ENCODE measurements at regions not wholly inside any gene's neighbourhood (a gene's known extent, or its start where the extent isn't known, plus 50 kb on each side); places are given as distances from the start of the nearest gene placed in this dataset.
"Not testable (repeated sequence)": the region's sequence is repeated elsewhere in the genome, so short reads cannot be mapped to it uniquely, and the experiment has no call there.

GRCh38 chrX:41009850-41010846 is 75.1 kb upstream of the USP9X start:
- no peak for DNase-seq

- no peak for DNase-seq
Observed at GRCh38 chrX:41014776-41015360, 70.4 kb upstream of the USP9X start.

GRCh38 chrX:41017785-41018184 is 67.5 kb upstream of the USP9X start:
- not testable (repeated sequence) for DNase-seq

GRCh38 chrX:41018391-41019040 is 66.7 kb upstream of the USP9X start:
- DNase-seq, result not testable (repeated sequence)

- DNase-seq, result no peak
Observed at GRCh38 chrX:41019041-41019392, 66.2 kb upstream of the USP9X start.

GRCh38 chrX:41022566-41022965 is 62.7 kb upstream of the USP9X start:
- no peak for DNase-seq

- no peak for DNase-seq
Observed at GRCh38 chrX:41023098-41023497, 62.1 kb upstream of the USP9X start.

GRCh38 chrX:41024335-41024734 is 60.9 kb upstream of the USP9X start:
- not testable (repeated sequence) for DNase-seq

- DNase-seq, result no peak
Observed at GRCh38 chrX:41024755-41025154, 60.5 kb upstream of the USP9X start.

GRCh38 chrX:41025926-41026701 is 59.1 kb upstream of the USP9X start:
- no peak for DNase-seq

GRCh38 chrX:41026702-41027078 is 58.6 kb upstream of the USP9X start:
- DNase-seq, result no peak

GRCh38 chrX:41029332-41029731 is 55.9 kb upstream of the USP9X start:
- no peak for DNase-seq

GRCh38 chrX:41031256-41031967 is 53.8 kb upstream of the USP9X start:
- no peak for DNase-seq

GRCh38 chrX:41033299-41033698 is 51.9 kb upstream of the USP9X start:
- DNase-seq, result no peak

GRCh38 chrX:41034902-41035301 is 50.3 kb upstream of the USP9X start:
- DNase-seq, result not testable (repeated sequence)

Data from NCI-H1105 (cell line).